Esophagus (tissue), 2 donors: ENCODE measurements at regions not wholly inside any gene's neighbourhood (a gene's known extent, or its start where the extent isn't known, plus 50 kb on each side); places are given as distances from the start of the nearest gene placed in this dataset.

Experiments used
- H3K27ac ChIP-seq, 2 donors: one replicate each; pipeline ENCODE4 v1.5.1; 2013; ENCODE audit warnings: low read depth in 2 of 2, mild to moderate bottlenecking in 2 of 2, inconsistent platforms in 1 of 2, low read length in 1 of 2, moderate library complexity in 1 of 2
- H3K27me3 ChIP-seq, 2 donors: one replicate each; pipeline ENCODE4 v1.6.1; 2013; ENCODE audit warnings: low read length in 2 of 2, control low read depth in 1 of 2, mild to moderate bottlenecking in 1 of 2; ENCODE audit not compliant: insufficient read depth in 2 of 2, control insufficient read depth in 1 of 2
- H3K36me3 ChIP-seq, 2 donors: one replicate each; pipeline ENCODE4 v1.6.1; 2013; ENCODE audit warnings: low read length in 1 of 2; ENCODE audit not compliant: control insufficient read depth in 2 of 2, insufficient read depth in 2 of 2
- H3K4me1 ChIP-seq, 2 donors: one replicate each; pipeline ENCODE4 v1.6.1; 2013; ENCODE audit warnings: low read length in 1 of 2; ENCODE audit not compliant: control insufficient read depth in 2 of 2, insufficient read depth in 2 of 2
- H3K4me3 ChIP-seq, 2 donors: one replicate each; pipeline ENCODE4 v1.5.1; 2013; ENCODE audit warnings: low read length in 2 of 2, mild to moderate bottlenecking in 2 of 2, low read depth in 1 of 2, moderate library complexity in 1 of 2
- H3K9me3 ChIP-seq, 2 donors: one replicate each; pipeline ENCODE4 v1.6.1; 2013; ENCODE audit warnings: mild to moderate bottlenecking in 2 of 2, low read depth in 1 of 2, low read length in 1 of 2, moderate library complexity in 1 of 2; ENCODE audit not compliant: control insufficient read depth in 2 of 2, insufficient read depth in 1 of 2
- WGBS, 2 donors: extraction: QIAGEN DNeasy Blood & Tissue Kit; methylation state at CpG; one replicate each; pipeline ENCODE4 v1.1.7; 2013; 5-methylcytosine and 5-hydroxymethylcytosine counted together
- donor health status: healthy with polysubstance abuse.
- donor health status: Bipolar disorder and iron deficiency.

DNA sequence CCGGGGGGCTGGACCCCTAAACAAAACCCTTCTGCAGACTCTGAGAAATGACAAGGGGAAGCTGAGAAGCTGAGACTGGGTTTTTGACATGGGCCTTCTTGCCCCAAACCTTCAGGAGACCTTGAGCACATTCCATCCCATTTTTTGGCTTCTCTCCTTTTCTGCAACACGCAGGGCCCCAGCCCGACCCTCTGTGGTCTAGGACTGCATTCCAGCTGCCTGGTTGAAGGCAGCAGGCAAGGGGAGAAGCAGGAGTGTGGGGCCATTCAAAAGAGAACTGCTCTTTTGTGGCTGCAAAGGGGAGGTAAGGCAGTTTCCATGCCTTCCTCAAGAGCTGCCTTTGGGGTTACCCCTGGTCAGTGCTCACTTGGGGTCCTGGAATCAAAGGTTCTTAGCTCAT is 263.0 kb downstream of the TLE3 start:
- Histone ChIP-seq H3K4me3 (no peak overlapping the region), H3K27me3 (no peaks in the 10 kb centered on the region), H3K9me3 (no peaks in the 10 kb centered on the region), H3K27ac (no peak overlapping the region), H3K4me1 (peaks cover 2% of the 10 kb centered on the region in 2 donors), H3K36me3 (no peaks in the 10 kb centered on the region)
- 41 to 50% methylated on average over 3 of the region's 3 CpGs for WGBS, 2 donors

- Histone ChIP-seq H3K9me3 (no peaks in the 10 kb centered on the region), H3K36me3 (no peaks in the 10 kb centered on the region), H3K27me3 (no peaks in the 10 kb centered on the region), H3K27ac (no peak overlapping the region), H3K4me1 (peaks cover 2% of the 10 kb centered on the region in 2 donors), H3K4me3 (no peak overlapping the region)
- 82 to 84% methylated on average over 3 of the region's 3 CpGs for WGBS, 2 donors
Measured at GRCh38 chr15:69836048-69836447, 261.7 kb downstream of the TLE3 start.

GRCh38 chr15:69836526-69837230 is 261.0 kb downstream of the TLE3 start:
- Histone ChIP-seq H3K9me3 (no peaks in the 10 kb centered on the region), H3K36me3 (no peaks in the 10 kb centered on the region), H3K4me3 (no peak overlapping the region), H3K4me1 (peaks cover 2 to 4% of the 10 kb centered on the region in 2 donors), H3K27ac (no peak overlapping the region), H3K27me3 (no peaks in the 10 kb centered on the region)
- 77 to 82% methylated on average over 10 of the region's 10 CpGs for WGBS, 2 donors

GRCh38 chr15:69838338-69838737 is 259.4 kb downstream of the TLE3 start:
- Histone ChIP-seq H3K4me1 (peaks cover 2 to 4% of the 10 kb centered on the region in 2 donors), H3K27ac (no peak overlapping the region), H3K4me3 (no peak overlapping the region), H3K36me3 (no peaks in the 10 kb centered on the region), H3K9me3 (no peaks in the 10 kb centered on the region), H3K27me3 (no peaks in the 10 kb centered on the region)
- 82 to 85% methylated on average over 1 of the region's 1 CpG for WGBS, 2 donors

DNA sequence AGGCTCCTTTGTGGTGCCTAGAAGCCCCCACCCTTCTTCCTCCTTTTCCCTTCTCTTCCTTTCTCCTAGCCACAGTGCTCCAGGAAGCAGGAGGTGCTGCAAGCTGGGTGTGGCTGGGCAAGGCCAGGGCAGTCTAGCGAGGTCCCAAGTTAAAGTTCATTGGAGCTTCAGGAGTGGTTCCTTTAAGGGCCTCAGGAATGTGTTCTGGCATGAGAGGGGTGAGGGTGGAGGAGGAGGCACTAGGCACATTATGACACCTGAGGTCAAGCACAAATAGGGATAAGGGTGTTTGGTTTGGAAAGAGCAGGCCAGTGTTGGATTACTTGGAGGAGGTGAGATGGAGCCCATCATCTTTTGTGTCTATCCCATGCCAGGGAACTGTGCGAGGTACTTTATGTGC is 258.7 kb downstream of the TLE3 start:
- H3K9me3 ChIP-seq, result no peaks in the 10 kb centered on the region
- no peak overlapping the region for H3K4me3 ChIP-seq
- peaks cover 2 to 4% of the 10 kb centered on the region in 2 donors for H3K4me1 ChIP-seq
- WGBS, 2 donors, result 70 to 89% methylated on average over 2 of the region's 2 CpGs
- no peak overlapping the region for H3K27ac ChIP-seq
- H3K36me3 ChIP-seq, result no peaks in the 10 kb centered on the region
- no peaks in the 10 kb centered on the region for H3K27me3 ChIP-seq

- 62 to 74% methylated on average over 21 of the region's 21 CpGs for WGBS, 2 donors
- H3K4me3 ChIP-seq, result no peak overlapping the region
- H3K9me3 ChIP-seq, result no peaks in the 10 kb centered on the region
- no peak overlapping the region for H3K27ac ChIP-seq
- no peaks in the 10 kb centered on the region for H3K36me3 ChIP-seq
- H3K27me3 ChIP-seq, result no peaks in the 10 kb centered on the region
- H3K4me1 ChIP-seq, result peaks cover 0 to 4% of the 10 kb centered on the region in 2 donors
Measured at GRCh38 chr15:69841113-69841828, 256.4 kb downstream of the TLE3 start.

- H3K36me3 ChIP-seq, result no peaks in the 10 kb centered on the region
- no peak overlapping the region for H3K27ac ChIP-seq
- no peak overlapping the region for H3K4me3 ChIP-seq
- H3K9me3 ChIP-seq, result no peaks in the 10 kb centered on the region
- H3K27me3 ChIP-seq, result no peaks in the 10 kb centered on the region
- H3K4me1 ChIP-seq, result peaks cover 0 to 4% of the 10 kb centered on the region in 2 donors
- 91 to 92% methylated on average over 5 of the region's 5 CpGs for WGBS, 2 donors
Measured at GRCh38 chr15:69842851-69843250, 254.9 kb downstream of the TLE3 start.

DNA sequence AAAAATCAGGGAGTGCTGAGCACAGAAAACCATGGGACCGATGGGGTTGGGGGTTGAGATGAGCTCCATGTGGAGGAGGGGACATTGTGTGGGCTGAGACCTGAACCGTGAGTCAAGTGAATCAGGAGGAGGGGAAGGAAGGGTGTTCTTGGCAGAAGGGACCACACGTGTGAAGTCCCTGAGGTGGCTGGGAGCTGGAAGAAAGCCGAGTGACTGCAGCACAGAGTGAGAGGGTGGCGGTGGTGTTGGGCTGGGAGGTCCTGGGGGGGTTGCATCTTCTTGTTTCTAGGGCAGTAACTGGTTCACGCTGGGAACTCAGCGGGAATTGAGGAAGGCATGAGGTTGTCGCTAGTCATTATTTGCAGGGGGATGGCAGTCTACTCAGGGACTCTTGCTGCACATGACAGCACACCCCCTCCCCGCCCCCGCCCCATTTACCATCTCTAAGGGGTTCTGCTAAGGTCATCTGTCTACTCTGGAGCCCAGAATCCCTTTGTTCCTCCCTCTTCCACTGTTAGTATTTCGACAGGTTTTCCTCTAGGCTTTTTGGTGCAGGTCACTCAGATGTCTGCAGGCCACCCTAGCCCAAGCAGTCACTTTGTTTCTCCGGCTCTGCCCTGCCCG is 254.3 kb downstream of the TLE3 start:
- Histone ChIP-seq H3K27ac (no peak overlapping the region), H3K4me3 (no peak overlapping the region), H3K27me3 (no peaks in the 10 kb centered on the region), H3K4me1 (peaks cover 0 to 4% of the 10 kb centered on the region in 2 donors), H3K9me3 (no peaks in the 10 kb centered on the region), H3K36me3 (no peaks in the 10 kb centered on the region)
- WGBS, 2 donors, result 68 to 75% methylated on average over 13 of the region's 13 CpGs

- H3K4me3 ChIP-seq, result no peak overlapping the region
- no peaks in the 10 kb centered on the region for H3K36me3 ChIP-seq
- WGBS, 2 donors, result 75 to 78% methylated on average over 10 of the region's 10 CpGs
- H3K27ac ChIP-seq, result no peak overlapping the region
- H3K27me3 ChIP-seq, result no peaks in the 10 kb centered on the region
- H3K4me1 ChIP-seq, result peaks cover 0 to 4% of the 10 kb centered on the region in 2 donors
- H3K9me3 ChIP-seq, result no peaks in the 10 kb centered on the region
Measured at GRCh38 chr15:69843900-69844304, 253.8 kb downstream of the TLE3 start.
